H9 (cell line): ENCODE measurements at regions not wholly inside any gene's neighbourhood (a gene's known extent, or its start where the extent isn't known, plus 50 kb on each side); places are given as distances from the start of the nearest gene placed in this dataset.

Experiments
- DNase-seq: peaks from one replicate; pipeline ENCODE4 v3.0.0-alpha.2; 2017
- H2AFZ ChIP-seq: one replicate; pipeline ENCODE4 v1.6.1; 2013; ENCODE audit warnings: mild to moderate bottlenecking, low read length, control low read depth, moderate library complexity
- H2AK5ac ChIP-seq: 2 replicates; pipeline ENCODE4 v1.6.1; 2013; ENCODE audit warnings: low read length, control low read depth, mixed read lengths; ENCODE audit not compliant: insufficient read length
- H2BK120ac ChIP-seq: one replicate; pipeline ENCODE4 v1.6.1; 2013; ENCODE audit warnings: low read depth, mild to moderate bottlenecking, low read length, control low read depth, inconsistent platforms; ENCODE audit not compliant: poor library complexity, severe bottlenecking
- H2BK12ac ChIP-seq: 2 replicates; pipeline ENCODE4 v1.6.1; 2013; ENCODE audit warnings: low read length, control low read depth, mixed read lengths, low read depth; ENCODE audit not compliant: insufficient read length
- H2BK15ac ChIP-seq: 2 replicates; pipeline ENCODE4 v1.6.1; 2013; ENCODE audit warnings: low read depth, low read length, control low read depth
- H2BK20ac ChIP-seq: one replicate; pipeline ENCODE4 v1.6.1; 2013; ENCODE audit warnings: low read depth, mild to moderate bottlenecking, low read length, control low read depth, inconsistent platforms; ENCODE audit not compliant: poor library complexity, severe bottlenecking
- H2BK5ac ChIP-seq: 2 replicates; pipeline ENCODE4 v1.6.1; 2013; ENCODE audit warnings: low read length, control low read depth, mixed read lengths; ENCODE audit not compliant: insufficient read length
- H3K14ac ChIP-seq: 2 replicates; pipeline ENCODE4 v1.6.1; 2013; ENCODE audit warnings: low read length, control low read depth; ENCODE audit not compliant: insufficient read depth
- H3K18ac ChIP-seq: 2 replicates; pipeline ENCODE4 v1.6.1; 2013; ENCODE audit warnings: low read depth, mild to moderate bottlenecking, mixed read lengths, low read length, control low read depth; ENCODE audit not compliant: insufficient read length
- H3K23ac ChIP-seq: 2 replicates; pipeline ENCODE4 v1.6.1; 2013; ENCODE audit warnings: low read length, control low read depth, mixed read lengths, low read depth; ENCODE audit not compliant: insufficient read length
- H3K23me2 ChIP-seq: 2 replicates; pipeline ENCODE4 v1.6.1; 2013; ENCODE audit warnings: low read depth, mild to moderate bottlenecking, mixed read lengths, low read length, control low read depth; ENCODE audit not compliant: insufficient read length, poor library complexity, severe bottlenecking
- H3K27ac ChIP-seq: 2 replicates; pipeline ENCODE4 v1.5.1; 2013; ENCODE audit warnings: low read length, control low read depth, mixed read lengths, low read depth; ENCODE audit not compliant: insufficient read length
- H3K27me3 ChIP-seq: 2 replicates; pipeline ENCODE4 v1.6.1; 2013; ENCODE audit warnings: low read length, control low read depth, inconsistent platforms; ENCODE audit not compliant: insufficient read depth
- H3K4ac ChIP-seq: 2 replicates; pipeline ENCODE4 v1.6.1; 2013; ENCODE audit warnings: low read depth, mild to moderate bottlenecking, control low read depth, inconsistent platforms, low read length, moderate library complexity
- H3K4me1 ChIP-seq: 2 replicates; pipeline ENCODE4 v1.6.1; 2013; ENCODE audit warnings: low read length, control low read depth, inconsistent platforms; ENCODE audit not compliant: insufficient read depth
- H3K4me2 ChIP-seq: 2 replicates; pipeline ENCODE4 v1.6.1; 2013; ENCODE audit warnings: low read length, control low read depth, mixed read lengths; ENCODE audit not compliant: insufficient read length, insufficient read depth
- H3K56ac ChIP-seq: 2 replicates; pipeline ENCODE4 v1.6.1; 2013; ENCODE audit warnings: low read depth, mild to moderate bottlenecking, mixed read lengths, low read length, control low read depth; ENCODE audit not compliant: insufficient read length
- H3K79me1 ChIP-seq: 2 replicates; pipeline ENCODE4 v1.6.1; 2013; ENCODE audit warnings: low read depth, mild to moderate bottlenecking, moderate library complexity, low read length, control low read depth, inconsistent platforms; ENCODE audit not compliant: insufficient read depth, poor library complexity, severe bottlenecking
- H3K79me2 ChIP-seq: 2 replicates; pipeline ENCODE4 v1.6.1; 2013; ENCODE audit warnings: low read length, control low read depth, inconsistent platforms; ENCODE audit not compliant: insufficient read depth
- H3K9ac ChIP-seq: 2 replicates; pipeline ENCODE4 v1.6.1; 2013; ENCODE audit warnings: low read length, control low read depth, mixed read lengths; ENCODE audit not compliant: insufficient read length; ENCODE audit errors: extremely low read depth
- H3K9me3 ChIP-seq: one replicate; pipeline ENCODE4 v1.6.1; 2013; ENCODE audit warnings: low read depth, low read length, inconsistent platforms; ENCODE audit not compliant: control insufficient read depth
- H3T11ph ChIP-seq: one replicate; pipeline ENCODE4 v1.6.1; 2013; ENCODE audit warnings: mild to moderate bottlenecking, low read length, control low read depth, inconsistent platforms
- H4K20me1 ChIP-seq: one replicate; pipeline ENCODE4 v1.6.1; 2013; ENCODE audit not compliant: control insufficient read depth, insufficient read length, insufficient read depth
- H4K5ac ChIP-seq: 2 replicates; pipeline ENCODE4 v1.6.1; 2013; ENCODE audit warnings: low read depth, mild to moderate bottlenecking, mixed read lengths, low read length, control low read depth; ENCODE audit not compliant: insufficient read length
- H4K8ac ChIP-seq: replicated peaks from 2 replicates; pipeline ENCODE4 v1.6.1; 2013; ENCODE audit warnings: low read length, control low read depth, mixed read lengths, low read depth; ENCODE audit not compliant: insufficient read length
- H4K91ac ChIP-seq: 2 replicates; pipeline ENCODE4 v1.6.1; 2013; ENCODE audit warnings: low read depth, mild to moderate bottlenecking, moderate library complexity, mixed read lengths, low read length, control low read depth; ENCODE audit not compliant: insufficient read length
- H3K27ac Mint-ChIP-seq, 3 experiments: 2 replicates in 2 of 3; 3 replicates in 1 of 3; pipeline ENCODE4 v1.8.0; 2020 to 2021; ENCODE audit warnings: mixed read lengths in 3 of 3, mild to moderate bottlenecking in 1 of 3, moderate library complexity in 1 of 3
- H3K27me3 Mint-ChIP-seq: 2 replicates; pipeline ENCODE4 v1.8.0; 2021; ENCODE audit warnings: low read depth, mild to moderate bottlenecking, moderate library complexity, mixed read lengths
- H3K36me3 Mint-ChIP-seq, 3 experiments: 2 replicates in 2 of 3; 3 replicates in 1 of 3; pipeline ENCODE4 v1.8.0; 2020 to 2021; ENCODE audit warnings: low read depth in 3 of 3, mixed read lengths in 3 of 3; ENCODE audit not compliant: insufficient read depth in 1 of 3
- H3K4me1 Mint-ChIP-seq, 2 experiments: 2 replicates each; pipeline ENCODE4 v1.8.0; 2020; ENCODE audit warnings: mixed read lengths in 2 of 2
- H3K4me3 Mint-ChIP-seq, 2 experiments: 2 replicates in 1 of 2; 3 replicates in 1 of 2; pipeline ENCODE4 v1.8.0; 2020 to 2021; ENCODE audit warnings: mild to moderate bottlenecking in 2 of 2, mixed read lengths in 2 of 2, moderate library complexity in 1 of 2
- H3K9me3 Mint-ChIP-seq, 2 experiments: 2 replicates in 1 of 2; 3 replicates in 1 of 2; pipeline ENCODE4 v1.8.0; 2020; ENCODE audit warnings: mild to moderate bottlenecking in 2 of 2, mixed read lengths in 2 of 2, moderate library complexity in 1 of 2
- WGBS: extraction: QIAGEN DNeasy Blood & Tissue Kit; methylation state at CpG from one replicate; pipeline ENCODE4 v1.1.7; 2013; ENCODE audit warnings: missing lambda C conversion rate, low lambda C conversion rate, mixed read lengths; ENCODE audit not compliant: insufficient read length; ENCODE audit errors: extremely low coverage; 5-methylcytosine and 5-hydroxymethylcytosine counted together
- TF ChIP-seq, protein P1 (sequence below): fragments of 200-600 bp; sonication (generic); conservative IDR thresholded peaks from 3 replicates; pipeline ENCODE4 v1.8.0; 2021; ENCODE audit warnings: antibody characterized with exemption, mild to moderate bottlenecking

GRCh38 chr6:168989421-168989820 is 264.2 kb downstream of the THBS2 start:
- Histone ChIP-seq H3K4me1 (no peaks in the 10 kb centered on the region), H3T11ph (no peak overlapping the region), H2BK15ac (no peak overlapping the region), H3K56ac (no peak overlapping the region), H2BK12ac (no peak overlapping the region), H3K18ac (no peak overlapping the region), H3K4me2 (no peak overlapping the region), H2AFZ (no peak overlapping the region), H4K20me1 (no peaks in the 10 kb centered on the region), H4K8ac (no peak overlapping the region), H2BK20ac (no peak overlapping the region), H3K79me1 (no peaks in the 10 kb centered on the region), H3K23me2 (no peaks in the 10 kb centered on the region), H2AK5ac (no peak overlapping the region), H3K4ac (no peak overlapping the region), H3K9me3 (no peaks in the 10 kb centered on the region), H3K14ac (no peak overlapping the region), H2BK5ac (no peak overlapping the region), H3K9ac (no peak overlapping the region), H4K5ac (no peak overlapping the region), H3K79me2 (no peaks in the 10 kb centered on the region), H4K91ac (no peak overlapping the region), H3K23ac (no peak overlapping the region), H2BK120ac (no peak overlapping the region), H3K27me3 (no peaks in the 10 kb centered on the region), H3K27ac (no peak overlapping the region)
- no peak for DNase-seq
- no CpG with 5 or more reads among the region's 5 CpGs for WGBS
- Mint-ChIP-seq H3K4me3 (no peak overlapping the region), H3K27me3 (no peaks in the 10 kb centered on the region), H3K9me3 (peaks cover 9% of the 10 kb centered on the region in 2 experiments; a peak in 4 of 5 replicates), H3K4me1 (no peaks in the 10 kb centered on the region), H3K36me3 (peaks cover 0 to 7% (median 0%) of the 10 kb centered on the region in 3 experiments; a peak in 4 of 7 replicates), H3K27ac (no peak overlapping the region)
- TF ChIP-seq, protein P1, sequence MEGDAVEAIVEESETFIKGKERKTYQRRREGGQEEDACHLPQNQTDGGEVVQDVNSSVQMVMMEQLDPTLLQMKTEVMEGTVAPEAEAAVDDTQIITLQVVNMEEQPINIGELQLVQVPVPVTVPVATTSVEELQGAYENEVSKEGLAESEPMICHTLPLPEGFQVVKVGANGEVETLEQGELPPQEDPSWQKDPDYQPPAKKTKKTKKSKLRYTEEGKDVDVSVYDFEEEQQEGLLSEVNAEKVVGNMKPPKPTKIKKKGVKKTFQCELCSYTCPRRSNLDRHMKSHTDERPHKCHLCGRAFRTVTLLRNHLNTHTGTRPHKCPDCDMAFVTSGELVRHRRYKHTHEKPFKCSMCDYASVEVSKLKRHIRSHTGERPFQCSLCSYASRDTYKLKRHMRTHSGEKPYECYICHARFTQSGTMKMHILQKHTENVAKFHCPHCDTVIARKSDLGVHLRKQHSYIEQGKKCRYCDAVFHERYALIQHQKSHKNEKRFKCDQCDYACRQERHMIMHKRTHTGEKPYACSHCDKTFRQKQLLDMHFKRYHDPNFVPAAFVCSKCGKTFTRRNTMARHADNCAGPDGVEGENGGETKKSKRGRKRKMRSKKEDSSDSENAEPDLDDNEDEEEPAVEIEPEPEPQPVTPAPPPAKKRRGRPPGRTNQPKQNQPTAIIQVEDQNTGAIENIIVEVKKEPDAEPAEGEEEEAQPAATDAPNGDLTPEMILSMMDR = no peak
